Breast epithelium (tissue), 3 donors: ENCODE measurements at regions not wholly inside any gene's neighbourhood (a gene's known extent, or its start where the extent isn't known, plus 50 kb on each side); places are given as distances from the start of the nearest gene placed in this dataset.

Experiments
- CTCF ChIP-seq, 3 donors: fragments of 450-650 bp; IDR thresholded peaks; one replicate each; pipeline ENCODE4 v1.5.1; 2016 to 2017; ENCODE audit warnings: antibody characterized with exemption in 3 of 3, mild to moderate bottlenecking in 3 of 3, moderate library complexity in 3 of 3
- POLR2A ChIP-seq: fragments of 450-650 bp; IDR thresholded peaks from one replicate; pipeline ENCODE4 v1.6.1; 2016; ENCODE audit warnings: antibody characterized with exemption, mild to moderate bottlenecking, moderate library complexity

GRCh38 chr1:25091658-25092057 is 140.6 kb downstream of the SYF2 start:
- no peak for TF ChIP-seq CTCF (IDR thresholded peaks at IDR 0.05)
- no peak for TF ChIP-seq POLR2A
